Lung (tissue), 11 donors: ENCODE measurements at regions not wholly inside any gene's neighbourhood (a gene's known extent, or its start where the extent isn't known, plus 50 kb on each side); places are given as distances from the start of the nearest gene placed in this dataset.

Experiments
- ATAC-seq: fragments of 200-7000 bp; cut with Tn5 transposase; one replicate; pipeline ENCODE4 v1.9.1; 2020; ENCODE audit warnings: moderate number of reproducible peaks; ENCODE audit not compliant: insufficient read depth, low FRiP score
- DNase-seq, 3 donors: peaks; one replicate each; pipeline ENCODE4 v3.0.0-alpha.2; 2013 to 2017
- H3K27ac ChIP-seq, 2 donors: one replicate each; pipeline ENCODE4 v1.5.1; 2013; ENCODE audit warnings: mild to moderate bottlenecking in 2 of 2, moderate library complexity in 2 of 2, control low read depth in 1 of 2, inconsistent platforms in 1 of 2, low read depth in 1 of 2, low read length in 1 of 2
- H3K27me3 ChIP-seq, 3 donors: one replicate each; pipeline ENCODE4 v1.5.1; 2013; ENCODE audit warnings: low read length in 2 of 3; ENCODE audit not compliant: control insufficient read depth in 3 of 3, insufficient read depth in 3 of 3
- H3K36me3 ChIP-seq, 4 donors: one replicate each; pipeline ENCODE4 v1.5.1; 2013; ENCODE audit warnings: low read length in 4 of 4, mild to moderate bottlenecking in 1 of 4, moderate library complexity in 1 of 4; ENCODE audit not compliant: control insufficient read depth in 4 of 4, insufficient read depth in 4 of 4
- H3K4me1 ChIP-seq, 5 donors: one replicate each; pipeline ENCODE4 v1.5.1; 2013; ENCODE audit warnings: low read length in 5 of 5, mild to moderate bottlenecking in 2 of 5, moderate library complexity in 1 of 5; ENCODE audit not compliant: control insufficient read depth in 5 of 5, insufficient read depth in 5 of 5
- H3K4me3 ChIP-seq: one replicate; pipeline ENCODE4 v1.5.1; 2013; ENCODE audit warnings: mild to moderate bottlenecking, control low read depth, moderate library complexity
- H3K9ac ChIP-seq, 2 donors: one replicate each; pipeline ENCODE4 v1.5.1; 2013; ENCODE audit warnings: low read length in 2 of 2, control low read depth in 1 of 2; ENCODE audit not compliant: insufficient read depth in 1 of 2
- H3K9me3 ChIP-seq, 4 donors: one replicate each; pipeline ENCODE4 v1.5.1; 2013; ENCODE audit warnings: low read length in 3 of 4, mild to moderate bottlenecking in 1 of 4, moderate library complexity in 1 of 4; ENCODE audit not compliant: control insufficient read depth in 4 of 4, insufficient read depth in 3 of 4
- CTCF ChIP-seq: IDR thresholded peaks from 2 replicates; pipeline ENCODE4 v1.5.1; 2012; ENCODE audit warnings: mild to moderate bottlenecking; ENCODE audit errors: control extremely low read depth, extremely low read depth
- WGBS, 2 donors: extraction: QIAGEN DNeasy Blood & Tissue Kit; methylation state at CpG; one replicate each; pipeline ENCODE4 v1.1.7; 2013; 5-methylcytosine and 5-hydroxymethylcytosine counted together
- donor health status: control.
- donor health status: control.
- donor health status: Bipolar disorder and iron deficiency.
- donor health status: healthy.
- donor health status: DM: yes; HTN: yes; CAD: no.

GRCh38 chr9:115615000-115615401, 497.0 kb upstream of the TNC start:
- no peak overlapping the region for H3K9ac ChIP-seq
- no peaks in the 10 kb centered on the region for H3K27me3 ChIP-seq
- H3K4me3 ChIP-seq: no peak overlapping the region
- peaks cover 0 to 6% (median 0%) of the 10 kb centered on the region in 4 donors for H3K9me3 ChIP-seq
- H3K4me1 ChIP-seq: no peaks in the 10 kb centered on the region
- TF ChIP-seq CTCF: no peak
- 64 to 74% methylated on average over 3 of the region's 3 CpGs for WGBS, 2 donors
- ATAC-seq (no peak), DNase-seq (no peak)
- H3K27ac ChIP-seq: no peak overlapping the region
- no peaks in the 10 kb centered on the region for H3K36me3 ChIP-seq

- Histone ChIP-seq H3K27me3 (no peaks in the 10 kb centered on the region), H3K4me3 (no peak overlapping the region), H3K9me3 (peaks cover 0 to 6% (median 0%) of the 10 kb centered on the region in 4 donors), H3K9ac (no peak overlapping the region), H3K4me1 (no peaks in the 10 kb centered on the region), H3K36me3 (no peaks in the 10 kb centered on the region), H3K27ac (no peak overlapping the region)
- ATAC-seq (no peak), DNase-seq (no peak)
- 73 to 82% methylated on average over 4 of the region's 4 CpGs for WGBS, 2 donors
- TF ChIP-seq CTCF: no peak
These were observed 498.1 kb upstream of the TNC start for GRCh38 chr9:115615821-115616665.

- ATAC-seq: no peak
- H3K27me3 ChIP-seq: no peaks in the 10 kb centered on the region
- H3K36me3 ChIP-seq: no peaks in the 10 kb centered on the region
- TF ChIP-seq CTCF: no peak
- H3K9me3 ChIP-seq: peaks cover 0 to 6% (median 0%) of the 10 kb centered on the region in 4 donors
- H3K4me3 ChIP-seq: no peak overlapping the region
- H3K4me1 ChIP-seq: no peaks in the 10 kb centered on the region
- no peak overlapping the region for H3K9ac ChIP-seq
- WGBS, 2 donors: 95 to 98% methylated on average over 2 of the region's 2 CpGs
- no peak overlapping the region for H3K27ac ChIP-seq
- no peak for DNase-seq
These were observed 498.8 kb upstream of the TNC start for GRCh38 chr9:115616666-115617239.
